ENCODE measurements at regions not wholly inside any gene's neighbourhood (a gene's known extent, or its start where the extent isn't known, plus 50 kb on each side); places are given as distances from the start of the nearest gene placed in this dataset.

DNA sequence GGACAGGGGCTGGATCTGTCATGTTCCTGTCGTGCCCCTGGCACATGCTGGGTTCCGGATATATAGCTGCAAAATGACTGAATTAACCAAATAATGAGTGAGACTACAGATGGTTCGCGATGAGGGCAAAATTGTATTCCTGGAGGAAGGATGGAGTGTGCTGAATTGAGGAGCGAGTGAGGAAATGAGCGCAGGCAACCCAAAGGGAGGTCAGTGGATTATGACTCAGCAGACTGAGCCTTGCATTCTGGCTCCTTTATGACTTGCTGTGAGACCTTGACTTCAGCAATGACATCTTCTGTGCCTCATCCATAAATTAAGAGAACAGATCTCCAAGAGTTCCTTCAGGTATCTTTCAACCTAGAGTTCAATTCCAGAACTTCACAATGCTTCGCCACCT is 115.0 kb upstream of the CLDN10 start:
- ATAC-seq: no peak
- TF ChIP-seq PPARA (CRISPR knock-in tag; IDR thresholded peaks at IDR 0.05; ENCODE audit: borderline replicate concordance) (no peak), ZFP30 (CRISPR knock-in tag; IDR thresholded peaks at IDR 0.05) (no peak), TOX (CRISPR knock-in tag; IDR thresholded peaks at IDR 0.05; ENCODE audit: borderline replicate concordance) (no peak)
- TF ChIP-seq, protein P1, sequence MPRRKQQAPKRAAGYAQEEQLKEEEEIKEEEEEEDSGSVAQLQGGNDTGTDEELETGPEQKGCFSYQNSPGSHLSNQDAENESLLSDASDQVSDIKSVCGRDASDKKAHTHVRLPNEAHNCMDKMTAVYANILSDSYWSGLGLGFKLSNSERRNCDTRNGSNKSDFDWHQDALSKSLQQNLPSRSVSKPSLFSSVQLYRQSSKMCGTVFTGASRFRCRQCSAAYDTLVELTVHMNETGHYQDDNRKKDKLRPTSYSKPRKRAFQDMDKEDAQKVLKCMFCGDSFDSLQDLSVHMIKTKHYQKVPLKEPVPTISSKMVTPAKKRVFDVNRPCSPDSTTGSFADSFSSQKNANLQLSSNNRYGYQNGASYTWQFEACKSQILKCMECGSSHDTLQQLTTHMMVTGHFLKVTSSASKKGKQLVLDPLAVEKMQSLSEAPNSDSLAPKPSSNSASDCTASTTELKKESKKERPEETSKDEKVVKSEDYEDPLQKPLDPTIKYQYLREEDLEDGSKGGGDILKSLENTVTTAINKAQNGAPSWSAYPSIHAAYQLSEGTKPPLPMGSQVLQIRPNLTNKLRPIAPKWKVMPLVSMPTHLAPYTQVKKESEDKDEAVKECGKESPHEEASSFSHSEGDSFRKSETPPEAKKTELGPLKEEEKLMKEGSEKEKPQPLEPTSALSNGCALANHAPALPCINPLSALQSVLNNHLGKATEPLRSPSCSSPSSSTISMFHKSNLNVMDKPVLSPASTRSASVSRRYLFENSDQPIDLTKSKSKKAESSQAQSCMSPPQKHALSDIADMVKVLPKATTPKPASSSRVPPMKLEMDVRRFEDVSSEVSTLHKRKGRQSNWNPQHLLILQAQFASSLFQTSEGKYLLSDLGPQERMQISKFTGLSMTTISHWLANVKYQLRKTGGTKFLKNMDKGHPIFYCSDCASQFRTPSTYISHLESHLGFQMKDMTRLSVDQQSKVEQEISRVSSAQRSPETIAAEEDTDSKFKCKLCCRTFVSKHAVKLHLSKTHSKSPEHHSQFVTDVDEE (CRISPR knock-in tag; IDR thresholded peaks at IDR 0.05): no peak

- no peak; the same call in 2 of the 3 replicates for ATAC-seq
- no peak for TF ChIP-seq TOX (CRISPR knock-in tag; IDR thresholded peaks at IDR 0.05; ENCODE audit: borderline replicate concordance)
- TF ChIP-seq, protein P2, sequence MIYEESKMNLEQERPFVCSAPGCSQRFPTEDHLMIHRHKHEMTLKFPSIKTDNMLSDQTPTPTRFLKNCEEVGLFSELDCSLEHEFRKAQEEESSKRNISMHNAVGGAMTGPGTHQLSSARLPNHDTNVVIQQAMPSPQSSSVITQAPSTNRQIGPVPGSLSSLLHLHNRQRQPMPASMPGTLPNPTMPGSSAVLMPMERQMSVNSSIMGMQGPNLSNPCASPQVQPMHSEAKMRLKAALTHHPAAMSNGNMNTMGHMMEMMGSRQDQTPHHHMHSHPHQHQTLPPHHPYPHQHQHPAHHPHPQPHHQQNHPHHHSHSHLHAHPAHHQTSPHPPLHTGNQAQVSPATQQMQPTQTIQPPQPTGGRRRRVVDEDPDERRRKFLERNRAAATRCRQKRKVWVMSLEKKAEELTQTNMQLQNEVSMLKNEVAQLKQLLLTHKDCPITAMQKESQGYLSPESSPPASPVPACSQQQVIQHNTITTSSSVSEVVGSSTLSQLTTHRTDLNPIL (CRISPR knock-in tag; IDR thresholded peaks at IDR 0.05; ENCODE audit: low read depth): no peak
Measured at GRCh38 chr13:95438297-95438696, 114.2 kb upstream of the CLDN10 start.

GRCh38 chr13:95440441-95441088 is 112.0 kb upstream of the CLDN10 start:
- TF ChIP-seq PPARA (CRISPR knock-in tag; IDR thresholded peaks at IDR 0.05; ENCODE audit: borderline replicate concordance): no peak
- TF ChIP-seq, protein P1 (CRISPR knock-in tag; IDR thresholded peaks at IDR 0.05): no peak
- TF ChIP-seq TCF4 (CRISPR knock-in tag; IDR thresholded peaks at IDR 0.05; ENCODE audit: borderline replicate concordance): no peak
- no peak for TF ChIP-seq ISL1 (CRISPR knock-in tag; IDR thresholded peaks at IDR 0.05)
- TF ChIP-seq PATZ1 (CRISPR knock-in tag; IDR thresholded peaks at IDR 0.05; ENCODE audit: borderline replicate concordance): no peak
- TF ChIP-seq ZNF565 (CRISPR knock-in tag; conservative IDR thresholded peaks at IDR 0.05; ENCODE audit: low read depth): no peak
- TF ChIP-seq ARNTL (CRISPR knock-in tag; IDR thresholded peaks at IDR 0.05; ENCODE audit: borderline replicate concordance, low read depth): no peak
- no peak for TF ChIP-seq GLIS3 (CRISPR knock-in tag; IDR thresholded peaks at IDR 0.05)
- TF ChIP-seq ZNF70 (CRISPR knock-in tag; IDR thresholded peaks at IDR 0.05): no peak
- no peak for TF ChIP-seq ZFP30 (CRISPR knock-in tag; IDR thresholded peaks at IDR 0.05)
- TF ChIP-seq TOX (CRISPR knock-in tag; IDR thresholded peaks at IDR 0.05; ENCODE audit: borderline replicate concordance): no peak
- TF ChIP-seq POU6F1 (CRISPR knock-in tag; IDR thresholded peaks at IDR 0.05; ENCODE audit: borderline replicate concordance, low read depth): no peak
- no peak for TF ChIP-seq ZFP3 (CRISPR knock-in tag; IDR thresholded peaks at IDR 0.05)
- no peak for TF ChIP-seq OSR1 (CRISPR knock-in tag; IDR thresholded peaks at IDR 0.05)
- TF ChIP-seq, protein P3, sequence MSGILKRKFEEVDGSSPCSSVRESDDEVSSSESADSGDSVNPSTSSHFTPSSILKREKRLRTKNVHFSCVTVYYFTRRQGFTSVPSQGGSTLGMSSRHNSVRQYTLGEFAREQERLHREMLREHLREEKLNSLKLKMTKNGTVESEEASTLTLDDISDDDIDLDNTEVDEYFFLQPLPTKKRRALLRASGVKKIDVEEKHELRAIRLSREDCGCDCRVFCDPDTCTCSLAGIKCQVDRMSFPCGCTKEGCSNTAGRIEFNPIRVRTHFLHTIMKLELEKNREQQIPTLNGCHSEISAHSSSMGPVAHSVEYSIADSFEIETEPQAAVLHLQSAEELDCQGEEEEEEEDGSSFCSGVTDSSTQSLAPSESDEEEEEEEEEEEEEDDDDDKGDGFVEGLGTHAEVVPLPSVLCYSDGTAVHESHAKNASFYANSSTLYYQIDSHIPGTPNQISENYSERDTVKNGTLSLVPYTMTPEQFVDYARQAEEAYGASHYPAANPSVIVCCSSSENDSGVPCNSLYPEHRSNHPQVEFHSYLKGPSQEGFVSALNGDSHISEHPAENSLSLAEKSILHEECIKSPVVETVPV (CRISPR knock-in tag; IDR thresholded peaks at IDR 0.05): no peak
- TF ChIP-seq, protein P2 (CRISPR knock-in tag; IDR thresholded peaks at IDR 0.05; ENCODE audit: low read depth): no peak
- no peak for TF ChIP-seq ZNF8 (CRISPR knock-in tag; IDR thresholded peaks at IDR 0.05)
- no peak for TF ChIP-seq CSDC2 (CRISPR knock-in tag; IDR thresholded peaks at IDR 0.05)
- TF ChIP-seq BACH2 (CRISPR knock-in tag; IDR thresholded peaks at IDR 0.05; ENCODE audit: borderline replicate concordance): no peak
- no peak for TF ChIP-seq ESRRG (CRISPR knock-in tag; IDR thresholded peaks at IDR 0.05)
- ATAC-seq: no peak

Measured in SK-N-SH treated with all-trans-retinoic acid at 6 μM for 48 hours (cell line).